Medulla oblongata (tissue), 1 donor: ENCODE measurements at regions not wholly inside any gene's neighbourhood (a gene's known extent, or its start where the extent isn't known, plus 50 kb on each side); places are given as distances from the start of the nearest gene placed in this dataset.

ENCODE experiments used
- DNase-seq: peaks from one replicate; pipeline ENCODE4 v3.0.0-alpha.2; 2015; ENCODE audit errors: extremely low spot score

DNA sequence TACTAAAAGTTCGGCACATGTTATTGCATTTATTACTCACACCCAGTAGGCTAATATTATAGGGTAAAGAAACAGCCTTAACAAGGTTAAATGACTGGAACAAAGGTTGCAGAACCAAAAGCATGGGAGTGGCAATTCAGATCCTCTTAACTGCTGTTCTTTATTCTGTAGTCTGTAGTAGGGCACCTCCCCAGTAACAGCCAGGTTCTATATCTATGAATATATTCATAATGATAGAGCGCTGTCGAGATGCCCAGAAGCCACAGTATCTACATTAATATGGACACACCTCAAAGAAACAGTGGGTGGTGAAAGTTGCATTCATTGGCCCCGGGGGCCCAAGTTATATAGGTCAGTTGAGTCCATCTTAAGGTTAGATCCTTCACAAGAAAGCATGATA, 340.9 kb upstream of the THRB start:
- no peak for DNase-seq

DNA sequence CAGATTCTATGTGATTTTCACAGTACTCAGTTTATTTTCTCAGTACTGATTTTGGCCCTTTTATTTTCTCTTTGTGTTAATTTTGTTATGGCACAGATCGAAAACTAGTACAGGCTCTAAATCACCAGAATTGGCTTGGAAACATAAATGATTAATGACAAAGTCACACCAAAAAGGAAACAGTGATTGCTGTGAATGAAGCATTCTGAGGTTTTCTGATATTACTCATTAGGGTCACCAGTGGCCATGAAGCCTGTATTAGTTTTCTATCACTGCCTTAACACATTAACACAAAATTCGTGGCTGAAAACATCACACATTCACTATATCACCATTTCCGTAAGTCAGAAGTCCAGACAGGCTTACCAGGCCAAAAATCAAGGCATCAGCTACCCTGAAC, 343.0 kb upstream of the THRB start:
- DNase-seq: no peak

DNA sequence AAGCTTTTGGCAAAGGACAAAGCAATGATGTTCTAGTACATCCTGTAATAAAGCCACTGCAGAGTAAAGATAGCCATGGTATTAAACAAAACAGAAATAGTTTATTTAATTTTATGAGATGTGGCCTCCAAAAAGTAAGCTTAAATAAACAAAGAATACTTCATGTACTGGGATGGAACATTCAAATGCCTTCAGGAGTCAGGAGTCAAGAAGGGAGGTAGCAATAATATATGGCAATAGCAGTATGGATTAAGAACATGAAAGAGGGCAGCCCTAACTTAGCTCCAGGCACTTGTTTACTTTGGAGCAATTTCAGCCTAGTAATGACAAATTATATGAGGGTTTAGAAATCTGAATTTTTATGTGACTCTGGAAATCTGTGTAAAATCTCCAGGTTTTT, 343.9 kb upstream of the THRB start:
- DNase-seq: no peak

DNA sequence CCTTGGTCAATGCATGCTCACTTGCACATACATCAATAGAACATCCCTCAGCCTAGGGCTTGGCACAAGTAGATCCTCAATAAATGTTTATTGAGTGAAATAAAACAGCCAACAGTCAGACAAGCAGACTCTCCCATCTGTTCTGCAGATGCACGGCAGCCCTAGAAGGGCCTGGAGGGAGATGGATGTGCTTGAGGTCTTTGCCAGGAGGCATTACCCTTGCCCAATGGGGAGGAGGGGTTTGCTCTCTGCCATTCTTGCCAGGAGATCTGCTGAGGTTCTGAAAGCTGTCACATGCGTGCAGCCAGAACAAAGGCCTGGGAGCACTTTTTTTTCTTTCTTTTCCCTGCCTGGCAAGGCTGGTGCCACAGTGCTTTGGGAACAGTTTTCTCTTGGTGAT, 349.3 kb upstream of the THRB start:
- DNase-seq: no peak

DNA sequence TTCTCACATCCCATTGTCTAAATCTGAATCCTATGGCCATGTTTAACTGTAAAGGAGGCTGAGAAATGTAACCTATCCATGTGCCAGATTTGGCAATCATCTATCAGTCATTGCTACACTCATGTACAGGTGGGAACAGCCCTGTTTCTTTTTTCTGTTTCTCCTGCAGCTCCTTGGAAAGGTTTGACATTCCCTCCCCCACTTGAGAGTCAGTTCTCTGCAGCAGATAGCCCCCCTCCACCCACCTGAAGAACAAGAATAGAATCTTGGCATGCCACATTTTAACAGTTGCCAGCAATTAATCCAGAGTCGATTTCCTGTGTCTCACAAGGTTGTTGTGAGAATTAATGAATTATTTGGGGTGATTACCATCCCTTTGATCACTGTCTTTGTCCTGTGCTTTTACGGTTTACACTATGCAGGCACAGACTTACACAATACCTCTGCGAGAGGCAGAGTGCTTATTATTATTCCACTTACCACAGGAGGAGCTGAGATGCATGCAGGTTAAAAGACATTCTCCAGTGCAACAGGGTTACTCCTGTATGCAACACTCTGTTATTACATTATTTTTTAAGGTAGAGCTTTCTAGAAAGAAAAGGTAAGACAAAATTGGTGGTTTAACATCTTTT, 351.0 kb upstream of the THRB start:
- no peak for DNase-seq

DNA sequence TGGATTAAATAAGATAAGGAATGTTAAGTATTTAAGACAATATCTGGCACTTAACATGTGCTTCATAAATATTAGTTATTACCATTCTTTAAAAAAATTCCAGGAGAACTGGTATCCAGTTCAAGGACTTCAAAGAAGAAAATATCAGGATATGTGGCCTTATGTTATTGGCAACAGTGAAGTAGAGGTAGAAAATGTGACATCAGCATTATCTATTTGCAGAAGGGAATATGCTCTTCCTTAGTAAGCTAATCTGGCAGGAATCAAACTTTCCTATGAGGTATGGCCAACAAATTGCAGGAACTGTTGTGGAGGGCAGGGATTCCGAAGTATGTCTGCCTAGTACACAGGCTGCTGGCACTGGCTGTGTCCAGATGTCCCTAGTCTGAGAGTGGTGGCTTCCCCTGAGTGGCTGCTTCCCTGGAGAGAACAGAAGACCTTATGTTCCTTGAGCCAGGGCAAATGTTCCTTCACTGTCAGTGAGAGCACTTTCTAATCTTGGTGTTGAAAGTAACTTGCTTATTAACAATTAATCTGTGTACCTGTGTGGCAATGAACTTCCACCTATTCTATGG, 351.7 kb upstream of the THRB start:
- DNase-seq: no peak

DNA sequence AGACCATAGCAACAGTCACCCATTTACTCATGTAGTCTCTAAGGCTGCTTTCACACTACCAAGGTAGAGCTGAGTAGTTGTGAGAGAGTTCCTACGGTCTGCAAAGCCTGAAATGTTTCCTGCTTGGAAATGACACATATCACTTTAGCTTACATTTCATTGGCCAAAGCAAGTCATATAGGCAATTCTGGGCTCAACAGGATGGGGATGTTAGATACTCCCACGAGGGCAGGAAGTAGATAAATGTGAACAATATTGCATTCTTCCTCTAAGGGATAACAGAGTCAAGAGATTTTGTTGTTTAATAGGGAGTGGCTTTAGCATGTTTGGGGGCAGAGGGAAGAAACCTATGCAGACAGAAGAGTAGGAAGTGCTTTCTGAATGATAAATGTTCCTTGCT, 355.6 kb upstream of the THRB start:
- no peak for DNase-seq

DNA sequence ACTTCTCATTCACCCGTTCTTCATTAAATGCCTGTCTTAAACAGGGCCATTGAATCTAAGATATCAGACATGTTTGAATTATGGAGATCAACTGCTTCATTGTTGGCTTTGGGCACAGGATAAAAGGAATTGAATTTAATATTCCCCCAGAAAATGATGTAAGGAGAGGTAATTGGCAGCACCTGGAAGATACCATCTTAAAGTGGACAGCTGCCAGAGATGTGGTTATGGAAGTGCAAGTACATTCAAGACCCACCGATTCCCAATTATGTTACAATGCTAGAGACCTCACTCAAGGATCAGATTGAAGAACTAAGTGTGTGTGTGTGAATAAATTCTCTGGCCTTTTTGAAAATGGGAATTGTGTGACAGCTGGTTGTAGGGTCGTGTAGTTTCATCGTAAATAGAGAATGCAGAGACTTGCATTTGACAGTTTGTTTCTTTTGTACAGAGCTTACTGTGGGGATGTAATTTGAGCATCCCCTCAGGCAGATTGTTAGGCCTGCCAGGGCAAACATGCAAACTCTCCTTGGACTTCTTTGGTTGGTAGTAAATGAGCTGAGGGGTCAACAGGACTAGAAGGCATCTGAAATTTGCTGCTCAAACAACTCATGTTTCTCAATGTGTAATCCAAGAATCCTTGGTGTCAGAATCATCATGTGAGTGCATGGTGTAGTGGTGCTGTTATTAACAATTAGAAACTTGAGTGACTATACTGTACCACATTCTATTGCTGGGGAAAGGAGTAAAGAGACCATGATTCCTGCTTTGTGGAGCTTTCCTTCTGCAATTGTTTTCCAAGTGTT, 359.2 kb upstream of the THRB start:
- no peak for DNase-seq

DNA sequence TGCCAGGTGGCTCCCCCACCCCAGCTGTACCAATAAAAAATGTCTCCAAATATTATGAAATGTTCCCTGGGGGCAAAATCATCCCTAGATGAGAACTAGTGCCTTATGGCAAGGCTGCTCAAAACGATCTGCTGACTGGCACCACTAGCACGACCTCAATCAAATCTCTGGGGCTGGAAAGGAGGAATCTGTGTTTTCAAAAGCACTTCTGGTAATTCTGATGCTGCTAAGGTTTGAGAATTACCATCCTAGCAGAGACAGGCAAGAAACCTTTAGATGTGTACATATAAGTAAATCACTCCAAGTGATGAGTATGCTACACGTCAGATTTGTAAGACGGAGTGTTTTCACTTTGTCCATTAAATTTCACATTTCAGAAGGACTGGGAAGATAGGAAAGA, 360.1 kb upstream of the THRB start:
- DNase-seq: no peak

DNA sequence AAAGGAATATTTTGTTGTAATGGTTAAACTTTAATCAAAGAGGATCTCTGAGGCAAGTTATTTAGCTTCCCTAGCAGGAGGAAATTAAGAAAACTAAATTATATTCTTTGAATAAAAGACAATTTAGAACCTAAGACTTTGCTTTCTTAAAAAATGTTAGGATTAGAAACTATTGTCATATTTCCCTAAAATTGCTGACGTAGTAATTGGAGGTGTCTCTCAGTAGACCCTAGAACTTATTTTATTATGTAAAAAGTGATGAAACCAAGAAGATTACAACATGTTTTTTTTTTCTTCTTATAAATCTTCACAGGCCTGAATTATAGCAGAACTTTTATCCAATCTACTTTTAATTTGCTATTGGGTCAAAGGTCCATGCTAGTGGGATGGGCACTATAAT, 363.3 kb upstream of the THRB start:
- no peak for DNase-seq

DNA sequence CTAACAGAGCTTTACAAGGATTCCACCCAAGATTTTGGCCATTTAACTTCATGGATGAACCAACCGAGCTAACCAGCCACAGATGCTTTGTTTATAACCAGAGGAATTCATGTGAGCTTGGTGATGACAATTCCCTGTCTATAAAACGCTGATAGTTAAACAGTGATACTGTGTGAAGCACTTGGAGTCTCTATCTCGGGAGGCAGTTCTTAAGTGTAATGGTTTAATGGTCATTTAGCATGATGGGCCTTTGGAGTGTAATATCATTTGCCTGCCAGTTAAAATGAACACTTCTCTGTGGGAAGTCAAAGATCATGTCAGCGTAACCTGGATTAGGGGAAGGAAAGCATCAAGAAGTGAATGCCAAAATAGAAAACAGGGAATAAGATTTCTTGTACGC, 368.6 kb upstream of the THRB start:
- DNase-seq: no peak

DNA sequence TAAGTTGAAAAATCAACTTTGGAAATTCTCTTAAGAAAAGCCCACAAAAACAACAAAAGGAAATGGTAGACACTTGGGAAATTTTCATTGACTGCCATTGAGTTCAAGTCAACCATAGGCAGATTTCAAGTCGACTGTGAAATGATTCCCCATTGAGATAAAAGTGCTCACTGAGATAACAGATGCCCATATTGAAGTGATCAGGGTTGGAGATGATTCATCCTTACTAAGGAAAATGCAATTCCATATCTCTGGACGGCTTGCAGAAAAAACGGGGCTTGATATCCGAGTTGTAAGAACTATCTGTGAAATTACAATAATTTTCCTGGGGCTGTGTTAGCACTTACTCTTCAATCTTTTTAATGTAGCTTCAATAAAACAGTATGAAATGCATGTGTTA, 373.1 kb upstream of the THRB start:
- no peak for DNase-seq

DNA sequence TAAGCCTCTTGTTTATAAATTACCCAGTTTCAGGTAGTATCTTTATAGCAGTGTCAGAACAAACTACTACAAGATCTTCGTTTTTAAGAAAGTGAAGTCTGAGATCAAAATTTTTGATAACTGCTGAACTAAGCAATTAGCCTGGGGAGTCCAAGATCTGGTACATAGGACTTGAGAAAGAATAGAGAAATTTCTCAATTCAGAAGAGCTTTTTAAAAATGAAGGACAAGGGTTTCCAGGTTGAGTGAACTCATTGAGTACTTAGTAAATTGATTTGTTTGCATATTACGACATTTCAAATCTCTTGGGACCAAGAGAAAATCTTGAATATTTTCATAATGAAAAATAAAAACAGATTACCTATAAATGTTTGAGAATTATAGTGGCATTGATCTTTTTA, 386.6 kb upstream of the THRB start:
- DNase-seq: no peak

DNA sequence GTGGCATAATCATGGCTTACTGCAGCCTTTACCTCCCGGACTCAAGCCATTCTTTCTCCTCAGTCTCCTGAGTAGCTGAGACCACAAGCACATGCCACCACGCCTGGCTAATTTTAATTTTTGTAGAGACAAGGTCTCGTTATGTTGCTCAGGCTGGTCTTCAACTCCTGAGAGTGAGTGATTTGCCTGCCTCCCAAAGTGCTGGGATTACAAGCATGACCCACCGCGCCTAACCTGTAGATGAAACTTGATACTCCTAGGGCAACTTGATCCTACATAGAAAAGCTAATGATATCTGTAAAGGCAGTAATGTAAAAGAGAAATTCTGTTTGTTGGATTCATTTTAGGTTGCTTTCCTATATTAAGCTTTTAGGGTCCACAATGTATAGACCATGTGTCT, 391.9 kb upstream of the THRB start:
- DNase-seq: no peak

DNA sequence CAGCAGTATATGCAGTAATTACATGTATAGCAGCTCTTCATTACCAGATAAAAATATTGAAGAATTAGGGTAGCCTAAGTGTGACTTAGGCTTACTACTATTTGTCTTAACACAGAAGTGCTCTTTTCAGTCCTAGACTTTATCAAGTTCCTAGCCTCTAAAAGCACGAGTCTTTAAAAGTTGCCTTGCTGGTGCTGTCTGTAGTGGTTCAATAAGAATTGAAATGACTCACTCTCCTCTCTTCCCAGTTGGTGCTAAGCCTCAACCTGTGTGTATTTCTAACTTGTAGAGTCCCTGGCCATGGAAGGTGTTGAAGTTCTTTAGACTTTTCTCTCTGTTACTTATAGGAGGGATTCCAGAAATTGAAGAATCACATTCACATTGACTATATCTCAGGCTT, 395.4 kb upstream of the THRB start:
- no peak for DNase-seq

DNA sequence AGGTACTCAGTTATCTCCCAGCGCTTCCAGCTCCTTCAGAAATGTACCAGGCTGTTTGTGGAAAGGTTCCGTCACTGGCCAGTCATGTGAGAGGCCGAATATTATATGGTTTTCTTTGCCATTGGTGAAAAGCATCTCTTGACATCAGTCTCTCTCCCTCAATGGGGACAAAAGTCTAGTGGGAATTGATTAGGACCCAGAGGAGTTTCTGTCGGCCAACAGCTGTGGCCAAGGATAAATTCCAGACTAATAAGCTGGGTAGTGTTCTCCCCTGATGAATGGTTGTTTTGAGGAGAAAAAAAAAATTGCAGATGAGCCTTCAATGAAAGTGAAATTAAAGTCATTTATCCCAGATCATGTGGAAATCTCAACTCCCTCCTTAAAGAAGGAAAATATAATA, 404.7 kb upstream of the THRB start:
- no peak for DNase-seq

DNA sequence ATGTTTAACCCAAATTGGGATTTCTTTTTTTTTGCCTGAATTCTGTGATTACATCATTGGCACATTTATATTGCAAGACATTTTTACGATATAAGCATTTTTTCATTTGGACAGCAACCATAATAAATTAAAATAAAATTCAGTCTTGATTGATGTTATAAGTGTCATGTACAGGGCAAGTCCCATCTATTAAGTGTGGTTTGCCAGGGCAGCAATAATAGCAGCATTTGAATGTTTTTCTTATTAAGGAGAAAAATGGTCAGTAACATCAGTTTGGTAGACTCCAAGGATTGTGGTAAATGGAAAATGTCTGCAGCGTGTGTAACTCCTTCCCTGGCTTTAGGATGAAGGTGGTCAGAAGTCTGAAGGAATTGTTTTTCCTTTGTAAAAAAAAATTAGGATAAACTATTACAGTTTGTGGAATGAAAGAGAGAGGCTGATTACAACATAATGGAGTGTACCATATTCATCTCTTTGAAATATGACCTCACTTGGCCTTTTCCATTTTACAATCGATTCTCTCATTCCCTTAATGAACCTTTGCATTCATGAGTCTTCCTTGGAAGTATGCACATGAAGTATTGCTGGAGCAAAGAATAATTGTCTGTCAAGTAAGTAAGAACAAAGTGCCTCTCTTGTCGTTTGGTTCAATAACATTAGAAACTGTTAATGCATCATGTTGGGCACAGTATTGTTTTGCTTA, 405.4 kb upstream of the THRB start:
- no peak for DNase-seq

DNA sequence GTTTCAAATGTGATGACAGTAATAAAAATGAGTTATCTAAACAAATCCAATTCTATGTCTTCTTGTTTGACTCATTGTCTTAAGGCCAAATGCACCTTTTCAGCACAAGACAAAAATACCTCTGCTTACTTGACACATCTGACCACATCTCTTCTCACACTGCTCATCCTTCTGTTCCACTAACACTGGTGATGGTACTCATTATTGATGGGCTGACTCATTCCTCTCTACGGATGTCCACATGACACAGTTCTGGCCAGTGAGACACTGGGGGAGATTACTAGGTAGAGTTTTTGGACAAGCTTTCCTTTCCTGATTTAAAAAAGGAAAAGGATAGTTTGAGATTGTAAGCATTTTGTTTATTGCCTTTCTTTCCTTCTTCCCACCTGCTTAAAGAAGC, 410.6 kb upstream of the THRB start:
- DNase-seq: no peak

DNA sequence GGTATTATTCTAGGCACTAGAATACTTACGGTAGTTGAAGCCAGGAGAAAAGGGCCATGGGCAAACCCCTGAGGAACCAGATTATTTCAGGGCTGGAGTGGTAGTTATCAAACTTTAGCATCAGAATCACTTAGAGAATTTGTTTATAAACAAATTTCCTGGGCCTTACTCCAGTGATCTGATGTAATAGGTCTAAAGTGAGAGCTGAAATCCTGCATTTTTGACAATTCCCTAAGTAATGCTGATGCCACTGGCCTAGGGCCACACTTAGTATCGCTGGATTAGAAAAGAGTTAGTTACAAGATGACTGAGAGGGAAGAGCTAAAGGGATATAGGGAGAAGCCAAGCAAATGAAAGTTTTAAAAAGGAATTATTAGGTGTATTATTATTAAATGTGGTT, 412.5 kb upstream of the THRB start:
- DNase-seq: no peak

DNA sequence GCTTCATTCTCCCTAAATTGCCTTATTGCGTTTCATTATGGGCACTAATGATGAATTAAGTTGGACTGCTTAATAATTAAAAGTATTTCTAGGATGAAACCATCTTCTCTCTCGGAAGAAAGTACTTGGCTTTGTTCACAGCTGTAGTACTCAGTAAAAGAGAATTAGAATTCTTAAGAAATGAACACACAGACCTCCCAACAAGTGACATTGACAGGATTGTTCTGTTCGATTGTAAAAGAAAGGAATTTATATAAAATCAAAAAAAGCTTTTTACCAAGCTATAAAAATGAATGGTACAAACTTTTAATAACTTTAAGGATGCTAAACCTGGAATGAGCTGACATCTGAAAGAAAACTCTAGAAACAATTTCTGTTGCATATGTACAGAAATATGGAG, 416.4 kb upstream of the THRB start:
- DNase-seq: no peak

DNA sequence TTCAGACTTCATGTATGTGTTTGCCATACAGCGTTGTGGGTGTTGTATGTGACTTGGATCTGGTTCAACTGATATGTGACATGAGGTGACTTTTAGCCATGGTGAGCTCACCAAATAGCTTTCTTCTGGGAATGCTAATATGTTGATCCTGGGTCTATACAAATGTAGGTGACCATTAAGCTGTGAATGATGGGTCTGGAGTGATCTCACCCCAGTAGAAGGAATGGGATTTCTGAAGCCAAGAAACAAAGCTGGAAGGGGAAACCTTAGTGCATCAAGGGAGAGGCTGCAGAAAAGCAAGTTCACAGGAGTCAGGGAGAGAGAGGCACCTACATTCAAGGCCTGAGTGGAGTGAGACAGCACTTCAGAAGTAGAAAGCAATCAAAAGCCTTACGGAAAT, 421.0 kb upstream of the THRB start:
- no peak for DNase-seq

DNA sequence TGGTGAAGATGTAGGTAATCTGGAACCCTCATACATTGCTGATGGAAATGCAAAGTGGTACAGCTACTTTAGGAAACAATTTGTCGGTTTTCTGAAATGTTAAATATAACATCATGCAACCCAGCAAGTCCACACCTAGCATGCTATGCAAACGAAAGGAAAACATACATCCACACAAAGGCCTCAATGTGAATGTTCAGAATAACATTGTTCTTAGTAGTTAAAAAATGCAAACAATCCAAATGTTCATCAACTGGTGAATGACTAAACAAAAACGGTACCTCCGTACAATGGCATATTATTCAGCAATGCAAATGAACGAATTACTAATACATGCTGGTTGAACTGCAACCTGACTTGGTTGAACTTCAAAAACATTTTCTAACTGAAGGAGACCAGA, 423.3 kb upstream of the THRB start:
- no peak for DNase-seq

DNA sequence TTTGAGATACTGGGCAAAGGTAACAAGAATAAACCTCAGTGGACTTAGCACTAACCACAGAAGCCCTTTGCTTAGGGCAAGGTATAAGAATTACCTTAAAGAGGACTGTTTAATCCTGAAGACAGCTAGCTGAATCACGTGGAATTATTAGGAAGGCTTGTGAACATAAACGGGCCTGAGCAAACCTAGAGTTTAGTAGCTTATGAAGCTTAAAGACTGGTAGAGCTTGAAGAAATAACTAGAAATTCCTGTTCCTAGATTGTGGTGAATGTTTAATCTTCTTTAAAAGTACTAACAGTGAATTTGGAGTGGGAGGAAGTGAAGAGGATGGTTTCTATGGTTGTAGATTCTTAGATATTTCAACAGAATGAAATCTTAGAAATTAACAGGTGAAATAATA, 428.9 kb upstream of the THRB start:
- no peak for DNase-seq
